GM12878 (cell line): ENCODE measurements at regions not wholly inside any gene's neighbourhood (a gene's known extent, or its start where the extent isn't known, plus 50 kb on each side); places are given as distances from the start of the nearest gene placed in this dataset.

ENCODE experiments used
- ATAC-seq: fragments of 200-7000 bp; cut with Tn5 transposase; 3 replicates; pipeline ENCODE4 v1.9.1; 2020; ENCODE audit warnings: mild to moderate bottlenecking, moderate library complexity
- BruUV-seq: library from RNA; stranded (reverse); fragments of 400-500 nt; replicated peaks from 2 replicates; lab custom pipeline; 2021; lab: Mats Ljungman, UMichigan
- CTCF ChIA-PET: fragments of 300-600 bp; sonication (Branson Sonifier 250); formaldehyde crosslinking; extraction: SDS; loops from one replicate; lab custom pipeline; 2021; ENCODE audit warnings: inconsistent platforms; lab: Yijun Ruan, JAX
- POLR2A ChIA-PET: fragments of 350-600 bp; formaldehyde crosslinking; extraction: SDS; loops from one replicate; lab custom pipeline; 2021; ENCODE audit warnings: inconsistent platforms; lab: Charles Lee
- RAD21 ChIA-PET: fragments of 300-600 bp; sonication (Branson Sonifier 250); formaldehyde crosslinking; loops from one replicate; lab custom pipeline; 2023; ENCODE audit warnings: antibody characterized with exemption; ENCODE audit not compliant: unreplicated experiment; lab: Charles Lee
- SMC1A ChIA-PET: fragments of 300-600 bp; sonication (Branson Sonifier 250); formaldehyde crosslinking; loops from one replicate; lab custom pipeline; 2023; ENCODE audit not compliant: unreplicated experiment, uncharacterized antibody; lab: Charles Lee
- DNase-seq: peaks from one replicate; pipeline ENCODE4 v3.0.0-alpha.2; 2011; ENCODE audit warnings: low read depth, low spot score
- FAIRE-seq: peaks from 3 replicates; lab custom pipeline; 2011; peaks lifted over from hg19 to GRCh38; lab: Jason Lieb, UNC
- H2AFZ ChIP-seq: 2 replicates; pipeline ENCODE4 v1.6.0; 2011; ENCODE audit warnings: low read depth, low read length, control low read depth; ENCODE audit not compliant: control insufficient read depth
- H3K27ac ChIP-seq: 2 replicates; pipeline ENCODE4 v1.5.1; 2011; ENCODE audit warnings: control low read depth; ENCODE audit not compliant: control insufficient read depth, insufficient read depth
- H3K27me3 ChIP-seq, 2 experiments: replicated peaks in 1 of 2; 2 replicates each; pipeline versions ENCODE4 v1.6.0 to v1.6.1; 2011; ENCODE audit warnings: low read length in 1 of 2; ENCODE audit not compliant: control insufficient read depth in 2 of 2, insufficient read depth in 2 of 2
- H3K36me3 ChIP-seq, 2 experiments: 2 replicates each; pipeline ENCODE4 v1.5.1; 2011; ENCODE audit warnings: low read length in 1 of 2; ENCODE audit not compliant: control insufficient read depth in 2 of 2, insufficient read depth in 2 of 2
- H3K4me1 ChIP-seq: 2 replicates; pipeline ENCODE4 v1.6.1; 2011; ENCODE audit warnings: mild to moderate bottlenecking, low read length, moderate library complexity, mixed read lengths; ENCODE audit not compliant: control insufficient read depth, insufficient read depth
- H3K4me2 ChIP-seq: 2 replicates; pipeline ENCODE4 v1.6.0; 2011; ENCODE audit warnings: control low read depth; ENCODE audit not compliant: control insufficient read depth, insufficient read depth
- H3K4me3 ChIP-seq: fragments of 200-600 bp; sonication (generic); 2 replicates; pipeline ENCODE4 v1.5.1; 2016
- H3K79me2 ChIP-seq: 2 replicates; pipeline ENCODE4 v1.6.0; 2011; ENCODE audit warnings: low read length; ENCODE audit not compliant: control insufficient read depth, insufficient read depth
- H3K9ac ChIP-seq: 2 replicates; pipeline ENCODE4 v1.8.0; 2011; ENCODE audit warnings: low read length, control low read depth, mixed read lengths; ENCODE audit not compliant: control insufficient read depth, insufficient read depth
- H3K9me3 ChIP-seq: replicated peaks from 3 replicates; pipeline ENCODE4 v1.5.1; 2011; ENCODE audit warnings: mild to moderate bottlenecking, low read length; ENCODE audit not compliant: control insufficient read depth, insufficient read depth
- H4K20me1 ChIP-seq: 2 replicates; pipeline ENCODE4 v1.6.0; 2011; ENCODE audit not compliant: control insufficient read depth, insufficient read depth
- MTA2 ChIP-seq: fragments of 450-650 bp; IDR thresholded peaks from 2 replicates; pipeline ENCODE4 v1.6.1; 2016; ENCODE audit warnings: low read depth, mild to moderate bottlenecking, moderate library complexity
- PAX8 ChIP-seq: fragments of 450-650 bp; IDR thresholded peaks from 2 replicates; pipeline ENCODE4 v1.6.1; 2017; ENCODE audit warnings: mild to moderate bottlenecking, moderate library complexity
- POLR2AphosphoS2 ChIP-seq: IDR thresholded peaks from 2 replicates; pipeline ENCODE4 v1.6.1; 2011; ENCODE audit warnings: low read depth, mild to moderate bottlenecking, low read length, improper control_type of control experiment, moderate library complexity
- ZNF207 ChIP-seq: fragments of 450-650 bp; IDR thresholded peaks from 2 replicates; pipeline ENCODE4 v1.6.1; 2014; ENCODE audit warnings: antibody characterized with exemption, mild to moderate bottlenecking, borderline replicate concordance
- in situ Hi-C: fragments of 300-500 bp; cut with MboI; formaldehyde crosslinking; loops from 9 replicates; pipeline ENCODE4 v1.14.3; 2018; ENCODE audit warnings: mixed read lengths
- intact Hi-C: fragments of 100-400 bp; cut with micrococcal nuclease; formaldehyde crosslinking; loops from one replicate; pipeline ENCODE4 v1.14.2; 2022; ENCODE audit not compliant: unreplicated experiment
- TF ChIP-seq, protein P1 (sequence below): IDR thresholded peaks from 2 replicates; pipeline ENCODE4 v1.6.1; 2012; ENCODE audit warnings: low read length, inconsistent platforms

DNA sequence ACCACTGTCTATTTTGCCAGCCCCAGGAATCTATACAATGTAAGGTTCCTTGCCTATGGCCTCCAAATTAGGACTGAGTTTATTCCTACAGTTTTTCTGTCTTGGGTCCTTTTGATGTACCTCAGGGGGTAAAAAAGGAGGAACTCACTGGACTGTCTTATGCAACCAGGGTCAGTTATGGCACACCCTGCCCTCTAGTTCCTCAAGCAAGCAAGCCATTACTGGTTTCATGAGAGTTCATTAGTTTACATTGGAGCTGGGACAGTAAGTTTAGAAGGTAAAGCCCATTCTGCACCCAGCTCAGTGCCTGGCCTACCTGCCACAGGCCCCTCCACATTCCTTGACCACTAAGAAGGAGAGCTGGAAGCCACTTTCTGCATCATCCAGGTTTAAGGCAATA lies 68.7 kb upstream of the WIPF1 start:
- DNase-seq: no peak
- CTCF ChIA-PET: interaction anchor here (0.9 to 1.5 kb wide), 5 partner anchors 21 to 106 kb away, joined by 3 to 5 read pairs (median 4); no protein-coding TSS in a partner anchor
- no TSS peak for BruUV-seq
- POLR2A ChIA-PET: interaction anchor here (0.6 to 1.1 kb wide), 2 partner anchors 13 to 43 kb away, joined by 3 to 5 read pairs; no protein-coding TSS in a partner anchor
- Histone ChIP-seq H3K4me2 (no peak overlapping the region), H4K20me1 (no peaks in the 10 kb centered on the region), H3K27me3 (no peaks in the 10 kb centered on the region; a peak in 1 of 4 replicates), H3K4me3 (no peak overlapping the region), H3K27ac (no peak overlapping the region), H3K9me3 (no peaks in the 10 kb centered on the region; the same call in 2 of the 3 replicates), H3K36me3 (no peaks in the 10 kb centered on the region), H2AFZ (no peak overlapping the region), H3K4me1 (peaks cover 4% of the 10 kb centered on the region), H3K79me2 (no peaks in the 10 kb centered on the region), H3K9ac (no peak overlapping the region)
- intact Hi-C loops (no loop called here), in situ Hi-C loops (no loop called here)
- peak; percentile 25; the same call in 1 of the 3 replicates for ATAC-seq
- RAD21 ChIA-PET: interaction anchor here (0.8 to 1.1 kb wide), 4 partner anchors 10 to 201 kb away, joined by 3 to 4 read pairs (median 3); no protein-coding TSS in a partner anchor
- FAIRE-seq: no peak
- TF ChIP-seq POLR2AphosphoS2: no peak
- no peak for TF ChIP-seq PAX8
- no peak for TF ChIP-seq MTA2
- TF ChIP-seq ZNF207: no peak
- TF ChIP-seq, protein P1, sequence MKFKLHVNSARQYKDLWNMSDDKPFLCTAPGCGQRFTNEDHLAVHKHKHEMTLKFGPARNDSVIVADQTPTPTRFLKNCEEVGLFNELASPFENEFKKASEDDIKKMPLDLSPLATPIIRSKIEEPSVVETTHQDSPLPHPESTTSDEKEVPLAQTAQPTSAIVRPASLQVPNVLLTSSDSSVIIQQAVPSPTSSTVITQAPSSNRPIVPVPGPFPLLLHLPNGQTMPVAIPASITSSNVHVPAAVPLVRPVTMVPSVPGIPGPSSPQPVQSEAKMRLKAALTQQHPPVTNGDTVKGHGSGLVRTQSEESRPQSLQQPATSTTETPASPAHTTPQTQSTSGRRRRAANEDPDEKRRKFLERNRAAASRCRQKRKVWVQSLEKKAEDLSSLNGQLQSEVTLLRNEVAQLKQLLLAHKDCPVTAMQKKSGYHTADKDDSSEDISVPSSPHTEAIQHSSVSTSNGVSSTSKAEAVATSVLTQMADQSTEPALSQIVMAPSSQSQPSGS: no peak
- SMC1A ChIA-PET: interaction anchor here (1.0 to 1.6 kb wide), 6 partner anchors 13 to 74 kb away, joined by 3 to 6 read pairs (median 5); no protein-coding TSS in a partner anchor
